ENCODE measurements at regions not wholly inside any gene's neighbourhood (a gene's known extent, or its start where the extent isn't known, plus 50 kb on each side); places are given as distances from the start of the nearest gene placed in this dataset.
A peak's percentile ranks its signal among the peaks of the same experiment; 100 is the strongest.

DNA sequence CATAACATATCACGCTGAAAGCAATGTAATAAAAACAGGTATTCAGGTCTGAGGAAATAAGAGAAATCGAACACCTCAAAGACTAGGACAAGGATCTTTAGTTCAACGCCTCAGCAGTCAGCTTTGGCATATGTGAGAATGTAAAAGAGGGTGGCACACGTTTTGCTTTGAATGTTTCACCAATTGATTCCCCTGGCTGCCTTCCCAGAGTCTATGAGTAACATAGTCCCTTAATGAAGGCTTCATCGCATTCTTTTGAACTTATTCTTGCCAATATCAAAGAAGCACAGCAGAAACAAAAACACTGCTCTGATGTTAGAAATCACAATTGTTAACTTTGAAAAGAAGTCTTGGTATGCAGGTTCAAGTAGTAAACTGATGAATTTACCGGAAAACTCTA, 764.8 kb downstream of the ADGRL2 start:
- H3K27me3 ChIP-seq = no peaks in the 10 kb centered on the region
- intact Hi-C loops (cut with DNase I) = no loop called here
- DNase-seq = no peak
- TF ChIP-seq, protein P1, sequence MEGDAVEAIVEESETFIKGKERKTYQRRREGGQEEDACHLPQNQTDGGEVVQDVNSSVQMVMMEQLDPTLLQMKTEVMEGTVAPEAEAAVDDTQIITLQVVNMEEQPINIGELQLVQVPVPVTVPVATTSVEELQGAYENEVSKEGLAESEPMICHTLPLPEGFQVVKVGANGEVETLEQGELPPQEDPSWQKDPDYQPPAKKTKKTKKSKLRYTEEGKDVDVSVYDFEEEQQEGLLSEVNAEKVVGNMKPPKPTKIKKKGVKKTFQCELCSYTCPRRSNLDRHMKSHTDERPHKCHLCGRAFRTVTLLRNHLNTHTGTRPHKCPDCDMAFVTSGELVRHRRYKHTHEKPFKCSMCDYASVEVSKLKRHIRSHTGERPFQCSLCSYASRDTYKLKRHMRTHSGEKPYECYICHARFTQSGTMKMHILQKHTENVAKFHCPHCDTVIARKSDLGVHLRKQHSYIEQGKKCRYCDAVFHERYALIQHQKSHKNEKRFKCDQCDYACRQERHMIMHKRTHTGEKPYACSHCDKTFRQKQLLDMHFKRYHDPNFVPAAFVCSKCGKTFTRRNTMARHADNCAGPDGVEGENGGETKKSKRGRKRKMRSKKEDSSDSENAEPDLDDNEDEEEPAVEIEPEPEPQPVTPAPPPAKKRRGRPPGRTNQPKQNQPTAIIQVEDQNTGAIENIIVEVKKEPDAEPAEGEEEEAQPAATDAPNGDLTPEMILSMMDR (IDR thresholded peaks at IDR 0.05) = no peak
- no peak for TF ChIP-seq POLR2A (IDR thresholded peaks at IDR 0.05)
- no peaks in the 10 kb centered on the region for H3K9me3 ChIP-seq
- no peak overlapping the region for H3K4me3 ChIP-seq
- no peaks in the 10 kb centered on the region for H3K36me3 ChIP-seq
- peaks cover 0 to 25% (median 8%) of the 10 kb centered on the region in 12 donors for H3K4me1 ChIP-seq
- WGBS, 4 donors = 57 to 67% (median 65%) methylated on average over 6 of the region's 6 CpGs
- H3K27ac ChIP-seq = no peak overlapping the region
- ATAC-seq = peak in 1 of 4 donors; percentile 43

DNA sequence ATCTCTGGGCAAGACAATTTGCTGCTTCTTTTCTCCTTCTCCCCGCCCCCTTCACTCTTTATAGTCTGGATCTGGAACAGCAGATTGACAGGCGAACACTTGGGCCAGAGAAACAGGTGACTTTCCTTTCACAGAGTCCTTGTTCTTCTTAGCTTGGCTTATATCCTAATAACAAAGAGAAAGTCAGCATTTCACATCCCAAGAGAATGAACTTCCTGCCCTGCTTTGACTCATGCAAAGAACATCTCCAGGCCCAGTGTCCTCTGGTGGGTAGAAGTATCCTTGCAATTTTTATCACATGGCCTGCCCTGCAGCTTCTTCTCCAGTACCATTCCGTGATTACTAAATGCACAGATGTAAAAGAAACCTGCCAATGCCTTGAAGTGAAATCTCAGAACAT, 764.4 kb downstream of the ADGRL2 start:
- intact Hi-C loops (cut with DNase I) = no loop called here
- Histone ChIP-seq H3K27ac (no peak overlapping the region), H3K9me3 (no peaks in the 10 kb centered on the region), H3K4me1 (peaks cover 0 to 25% (median 8%) of the 10 kb centered on the region in 12 donors), H3K36me3 (no peaks in the 10 kb centered on the region), H3K27me3 (no peaks in the 10 kb centered on the region), H3K4me3 (no peak overlapping the region)
- DNase-seq = peak in 1 of 5 donors; percentile 16
- ATAC-seq = peak in 3 of 4 donors; percentile 44 to 81 (median 62)
- TF ChIP-seq, protein P1 (IDR thresholded peaks at IDR 0.05) = peak in 4 of 12 donors; percentile 7 to 17 (median 13)
- TF ChIP-seq POLR2A (IDR thresholded peaks at IDR 0.05) = no peak
- 50 to 62% (median 55%) methylated on average over 3 of the region's 3 CpGs for WGBS, 4 donors

DNA sequence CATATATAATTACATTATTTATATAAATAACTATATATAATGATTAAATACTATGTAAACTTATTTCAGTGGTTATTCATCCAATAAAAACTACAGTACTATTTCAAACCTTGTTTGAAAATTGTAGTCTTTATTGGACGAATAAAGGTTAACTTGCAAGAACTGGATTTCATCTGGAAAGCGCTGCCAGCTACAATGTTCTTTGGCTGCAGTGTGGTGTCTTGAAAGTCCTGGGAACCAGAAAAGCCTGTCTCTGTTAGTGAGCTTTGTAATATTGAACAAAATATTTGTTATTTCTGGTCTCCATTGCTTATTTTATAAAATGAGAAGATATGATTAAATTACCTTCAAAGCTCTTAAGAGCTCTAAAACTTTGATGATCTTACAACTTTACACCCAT, 763.6 kb downstream of the ADGRL2 start:
- no peaks in the 10 kb centered on the region for H3K27me3 ChIP-seq
- H3K27ac ChIP-seq = no peak overlapping the region
- intact Hi-C loops (cut with DNase I) = no loop called here
- ATAC-seq (no peak), DNase-seq (no peak)
- H3K9me3 ChIP-seq = no peaks in the 10 kb centered on the region
- no peak overlapping the region for H3K4me3 ChIP-seq
- TF ChIP-seq POLR2A (IDR thresholded peaks at IDR 0.05) = no peak
- TF ChIP-seq, protein P1 (IDR thresholded peaks at IDR 0.05) = no peak
- no peaks in the 10 kb centered on the region for H3K36me3 ChIP-seq
- 68 to 84% (median 74%) methylated on average over 2 of the region's 2 CpGs for WGBS, 4 donors
- H3K4me1 ChIP-seq = peaks cover 0 to 25% (median 8%) of the 10 kb centered on the region in 12 donors

DNA sequence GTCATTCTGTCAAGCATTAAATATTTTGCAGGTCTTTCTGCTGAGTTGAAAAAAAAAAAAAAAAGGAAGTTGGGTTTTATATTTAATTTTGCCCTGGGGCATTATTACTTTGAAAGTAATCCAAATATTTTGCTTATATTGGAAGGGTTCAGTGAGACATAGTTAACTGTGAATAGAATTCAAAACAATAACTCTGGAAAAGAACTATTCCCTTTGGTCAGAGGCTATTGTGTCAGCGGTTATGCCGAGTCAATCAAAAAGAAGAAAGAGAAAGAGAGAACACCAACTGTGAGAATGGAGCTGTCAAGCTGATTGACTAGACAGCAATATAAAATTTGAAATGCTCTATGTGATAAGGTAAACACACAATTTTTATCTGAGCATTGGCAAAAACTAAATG, 761.7 kb downstream of the ADGRL2 start:
- no peaks in the 10 kb centered on the region for H3K27me3 ChIP-seq
- no peak overlapping the region for H3K27ac ChIP-seq
- no peak for DNase-seq
- H3K4me1 ChIP-seq = peaks cover 0 to 25% (median 8%) of the 10 kb centered on the region in 12 donors
- H3K36me3 ChIP-seq = no peaks in the 10 kb centered on the region
- 48 to 59% (median 53%) methylated on average over 2 of the region's 2 CpGs for WGBS, 4 donors
- intact Hi-C loops (cut with DNase I) = no loop called here
- no peak overlapping the region for H3K4me3 ChIP-seq
- no peak for ATAC-seq
- H3K9me3 ChIP-seq = no peaks in the 10 kb centered on the region
- TF ChIP-seq, protein P1 (IDR thresholded peaks at IDR 0.05) = no peak
- no peak for TF ChIP-seq POLR2A (IDR thresholded peaks at IDR 0.05)
